HG02678 (cell line): ENCODE measurements at regions not wholly inside any gene's neighbourhood (a gene's known extent, or its start where the extent isn't known, plus 50 kb on each side); places are given as distances from the start of the nearest gene placed in this dataset.
"Not testable (repeated sequence)": the region's sequence is repeated elsewhere in the genome, so short reads cannot be mapped to it uniquely, and the experiment has no call there.

ENCODE experiments used
- ATAC-seq: cut with Tn5 transposase; IDR thresholded peaks from one replicate; pipeline ENCODE4 v1.9.1; 2021; ENCODE audit warnings: mild to moderate bottlenecking, moderate library complexity; ENCODE audit not compliant: unreplicated experiment

DNA sequence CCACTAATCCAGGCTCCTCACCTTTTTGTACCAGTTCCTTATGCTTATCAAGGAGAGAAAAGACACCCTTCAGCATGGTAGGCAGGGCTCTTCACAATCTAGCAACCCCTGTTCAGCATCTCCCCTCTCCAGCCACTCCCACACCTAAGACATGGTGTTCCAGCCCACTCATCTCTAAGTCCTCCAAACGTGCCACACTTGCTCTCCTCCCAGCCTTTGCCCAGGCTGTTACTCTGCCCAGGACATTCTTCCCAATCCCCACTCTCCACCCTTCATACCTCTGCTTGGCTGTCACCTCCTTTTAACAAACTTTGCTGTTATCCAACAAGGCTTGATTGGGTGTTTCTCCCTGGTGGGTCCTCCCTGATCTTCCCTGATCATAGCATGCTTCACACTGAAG lies 270.6 kb upstream of the CHAC2 start:
- no peak for ATAC-seq

DNA sequence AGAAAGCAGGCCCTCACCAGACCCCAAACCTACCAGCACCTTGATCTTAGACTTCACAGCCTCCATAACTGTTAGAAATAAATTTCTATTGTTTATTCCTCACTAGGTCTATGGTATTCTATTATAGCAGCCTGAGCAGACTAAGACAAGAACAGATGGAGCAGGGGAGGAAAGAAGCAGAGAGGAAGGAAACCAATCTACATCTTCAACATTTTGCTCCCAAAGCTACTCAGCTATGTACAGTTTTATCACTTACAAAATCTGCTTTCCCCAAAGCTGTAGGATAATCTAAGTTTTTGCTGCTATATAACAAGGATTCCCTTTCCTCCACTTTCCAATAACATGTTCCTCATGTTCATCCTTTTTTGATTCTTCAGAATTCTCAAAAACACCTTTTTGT lies 274.4 kb upstream of the CHAC2 start:
- no peak for ATAC-seq

DNA sequence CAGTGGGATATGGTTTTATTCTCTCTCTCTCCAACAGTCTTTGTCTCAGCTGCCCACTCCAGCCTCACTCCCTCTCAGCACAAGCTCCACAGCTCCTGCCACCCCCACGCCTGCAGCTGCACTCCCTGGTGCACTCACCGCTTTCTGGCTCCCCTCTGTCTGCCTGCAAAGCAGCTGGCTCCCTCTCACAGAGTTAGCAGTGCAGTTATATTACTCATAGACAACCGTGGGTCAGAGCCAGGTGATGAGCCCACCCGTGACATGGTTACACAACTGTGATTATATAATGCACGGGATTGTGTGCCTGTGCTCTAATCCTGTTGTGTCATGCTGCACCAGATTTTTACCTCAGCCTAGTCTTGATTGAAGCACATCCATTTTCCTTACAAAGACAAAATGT lies 276.9 kb upstream of the CHAC2 start:
- no peak for ATAC-seq

DNA sequence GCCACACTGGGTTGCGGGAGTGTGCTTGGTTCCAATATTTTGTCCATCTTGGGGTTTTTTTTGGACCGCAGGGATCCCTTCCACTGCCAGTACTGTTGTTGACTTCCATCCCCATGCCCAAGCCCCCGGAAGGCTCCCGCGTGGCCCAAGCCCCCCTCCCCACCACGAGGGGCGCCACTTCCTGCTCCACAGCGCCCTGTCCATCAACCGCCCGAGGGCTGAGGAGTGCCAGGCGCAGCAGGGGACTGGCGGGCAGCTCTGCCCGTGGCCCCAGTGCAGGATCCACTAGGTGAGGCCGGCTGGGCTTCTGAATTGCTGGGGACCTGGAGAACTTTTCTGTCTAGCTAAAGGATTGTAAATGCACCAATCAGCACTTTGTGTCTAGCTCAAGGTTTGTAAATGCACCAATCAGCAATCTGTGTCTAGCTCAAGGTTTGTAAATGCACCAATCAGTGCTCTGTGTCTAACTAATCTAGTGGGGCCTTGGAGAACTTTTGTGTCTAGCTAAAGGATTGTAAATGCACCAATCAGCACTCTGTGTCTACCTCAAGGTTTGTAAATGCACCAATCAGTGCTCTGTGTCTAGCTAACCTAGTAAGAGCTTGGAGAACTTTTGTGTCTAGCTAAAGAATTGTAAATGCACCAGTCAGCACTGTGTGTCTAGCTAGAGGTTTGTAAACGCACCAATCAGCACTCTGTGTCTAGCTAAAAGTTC lies 281.3 kb upstream of the CHAC2 start:
- ATAC-seq: not testable (repeated sequence)

DNA sequence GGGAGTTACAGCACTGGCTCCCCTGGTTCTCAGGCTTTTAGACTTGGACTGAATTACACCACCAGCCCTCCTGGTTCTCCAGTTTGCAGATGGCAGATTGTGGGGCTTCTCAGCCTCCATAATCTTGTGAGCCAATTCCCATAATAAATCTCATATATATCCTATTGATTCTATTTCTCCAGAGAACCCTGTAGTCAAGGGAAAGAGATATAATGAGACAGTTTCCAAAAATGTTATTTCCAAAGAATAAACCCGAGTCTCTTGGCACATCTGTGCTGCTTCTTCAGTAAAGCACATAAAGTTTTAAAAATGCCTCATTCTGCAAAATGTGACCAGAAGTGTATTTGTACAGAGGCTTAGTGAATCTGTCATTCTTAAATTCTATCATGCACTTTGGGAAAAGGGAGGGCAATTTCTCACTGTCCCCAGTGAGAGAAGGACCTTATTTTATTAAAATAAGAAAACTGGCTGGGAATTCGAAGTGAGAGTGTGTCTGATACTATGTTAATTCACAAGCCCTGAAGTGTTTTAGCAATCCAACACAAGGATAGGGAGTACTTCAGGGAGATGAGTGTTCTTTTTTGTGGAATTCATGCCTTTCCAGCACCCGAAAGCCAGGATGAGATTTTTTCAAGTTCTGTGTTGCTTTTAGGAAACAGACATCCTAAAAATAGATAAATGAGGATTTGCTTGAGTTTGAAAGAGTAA lies 282.4 kb upstream of the CHAC2 start:
- no peak for ATAC-seq

DNA sequence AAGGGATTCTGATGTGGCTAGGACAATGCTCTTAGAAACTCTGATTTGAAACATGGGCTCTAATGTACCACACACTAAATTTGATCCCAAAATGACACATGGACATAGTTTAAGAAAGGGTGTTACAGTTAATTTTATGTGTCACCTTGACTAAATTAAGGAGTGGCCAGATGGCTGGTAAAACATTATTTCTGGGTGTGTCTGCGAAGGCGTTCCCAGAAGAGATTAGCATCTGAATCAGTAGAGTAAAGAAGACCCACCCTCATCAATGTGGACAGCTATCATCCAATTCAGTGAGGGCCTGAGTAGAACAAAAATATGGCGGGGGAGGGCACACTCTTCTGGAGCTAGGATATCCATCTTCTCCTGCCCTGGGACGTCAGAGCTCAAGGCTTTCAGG lies 283.1 kb upstream of the CHAC2 start:
- no peak for ATAC-seq

DNA sequence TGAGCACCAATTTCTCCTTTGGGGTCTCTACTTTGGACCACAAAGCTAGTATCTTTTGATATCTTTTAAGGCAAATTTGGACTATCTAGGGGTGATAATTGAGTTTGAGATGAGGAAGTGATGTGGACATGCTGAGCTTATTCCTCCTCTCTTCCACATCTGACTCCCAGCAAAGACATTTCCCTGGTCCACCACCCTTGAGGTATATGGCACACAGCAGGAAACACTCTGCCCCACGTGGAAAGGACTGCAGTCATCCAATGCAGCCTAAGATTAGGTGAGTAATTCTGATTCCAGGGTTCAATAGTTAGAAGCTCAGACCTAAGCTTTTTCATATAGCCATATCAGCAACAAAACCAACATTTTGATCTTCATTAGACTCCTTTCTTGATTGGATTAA lies 290.1 kb upstream of the CHAC2 start:
- ATAC-seq: no peak

DNA sequence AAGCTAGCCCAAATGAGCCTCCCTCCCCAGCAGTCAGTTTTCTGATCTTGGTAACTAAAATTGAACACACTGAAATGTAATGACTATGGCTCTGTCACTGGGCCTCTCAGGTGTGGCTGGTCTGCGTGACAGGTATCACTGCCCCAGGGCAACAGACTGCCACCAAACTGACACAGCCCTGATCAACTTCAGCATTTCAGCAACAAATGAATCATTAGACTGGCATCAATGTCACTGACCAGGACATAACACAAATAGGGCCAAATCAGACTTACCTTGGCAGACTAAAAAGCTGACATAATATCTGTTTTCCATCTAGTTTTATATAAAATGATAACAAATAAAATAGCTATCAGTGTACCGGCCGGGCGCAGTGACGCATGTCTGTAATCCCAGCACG lies 290.8 kb upstream of the CHAC2 start:
- no peak for ATAC-seq

DNA sequence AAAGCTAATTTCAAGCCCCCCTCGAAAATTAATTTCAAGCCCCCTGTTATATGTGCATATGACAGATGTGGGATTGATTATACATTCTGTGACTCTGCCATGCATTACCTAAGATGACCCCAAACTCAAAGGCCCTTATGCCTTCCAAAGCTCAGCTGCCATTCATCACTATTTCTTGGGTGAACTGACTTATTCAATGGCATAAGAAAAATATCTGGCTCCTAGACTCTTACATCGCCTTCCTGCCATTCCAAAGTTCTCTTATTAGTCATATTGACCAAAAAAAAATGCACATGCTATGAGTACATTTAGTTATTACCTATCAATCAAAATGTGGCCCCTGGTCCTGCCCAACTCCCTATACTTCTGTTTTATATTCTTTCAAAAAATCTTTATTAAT lies 291.8 kb upstream of the CHAC2 start:
- ATAC-seq: no peak

DNA sequence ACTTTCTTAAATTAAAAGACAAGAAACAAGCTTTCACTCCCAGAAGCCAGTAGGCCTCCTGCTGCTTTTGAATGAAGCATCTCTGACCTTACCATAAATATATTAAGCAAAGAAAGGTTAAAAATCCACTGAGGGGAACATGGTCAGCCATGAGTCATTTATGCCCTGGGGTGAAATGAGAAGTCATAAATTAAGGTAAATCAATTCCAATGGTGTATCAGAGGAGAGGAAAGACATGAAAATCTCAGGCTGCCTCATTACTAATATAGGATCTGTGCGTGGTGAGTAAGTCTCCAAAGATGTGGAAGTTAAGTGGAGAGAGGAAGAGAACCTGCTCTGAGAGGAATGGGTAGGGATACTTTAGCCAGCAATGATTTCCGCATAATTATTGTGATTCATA lies 292.3 kb upstream of the CHAC2 start:
- ATAC-seq: no peak

DNA sequence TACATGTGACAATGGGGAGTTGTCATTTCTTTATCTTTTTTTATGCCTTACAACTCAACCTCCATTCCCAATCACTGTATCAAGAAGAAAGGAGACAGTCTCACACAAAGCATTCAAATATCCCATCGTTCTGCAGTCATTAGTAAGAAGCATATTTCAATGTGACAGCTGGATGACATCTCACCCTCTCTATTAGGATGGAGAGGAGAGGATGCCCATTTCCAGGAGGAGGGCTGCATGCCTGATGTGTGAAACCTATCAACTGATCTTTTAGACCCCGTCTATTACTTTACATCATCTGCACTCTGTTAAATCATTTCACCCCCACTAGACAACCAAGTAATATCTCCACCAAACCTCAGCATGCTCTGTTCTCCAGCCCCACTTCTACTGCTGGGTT lies 292.7 kb upstream of the CHAC2 start:
- ATAC-seq: no peak

DNA sequence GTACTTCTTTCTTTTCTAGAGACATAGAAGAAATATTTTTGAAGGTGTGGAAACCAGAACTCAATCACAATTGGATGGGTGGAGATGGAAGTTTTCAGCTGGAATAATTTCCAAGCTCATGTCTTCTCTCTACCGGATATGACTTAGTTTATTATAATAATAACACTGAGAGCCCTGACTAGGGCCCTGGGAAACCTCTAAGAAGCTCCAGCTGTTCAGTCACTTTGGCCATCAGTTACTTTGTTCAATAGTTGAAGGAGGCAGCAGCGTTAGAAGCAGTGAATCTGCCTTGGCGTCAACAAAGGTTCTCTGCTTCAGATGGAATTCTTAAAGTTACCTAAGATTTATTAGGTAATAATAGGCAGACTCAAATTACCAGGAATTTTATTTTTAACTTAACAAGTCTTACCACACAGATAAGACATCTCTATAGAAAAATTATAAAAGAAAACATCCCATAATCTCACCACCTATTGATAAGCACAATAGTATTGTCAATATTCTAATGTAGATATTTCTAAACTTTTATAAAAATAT lies 293.8 kb upstream of the CHAC2 start:
- ATAC-seq: no peak

DNA sequence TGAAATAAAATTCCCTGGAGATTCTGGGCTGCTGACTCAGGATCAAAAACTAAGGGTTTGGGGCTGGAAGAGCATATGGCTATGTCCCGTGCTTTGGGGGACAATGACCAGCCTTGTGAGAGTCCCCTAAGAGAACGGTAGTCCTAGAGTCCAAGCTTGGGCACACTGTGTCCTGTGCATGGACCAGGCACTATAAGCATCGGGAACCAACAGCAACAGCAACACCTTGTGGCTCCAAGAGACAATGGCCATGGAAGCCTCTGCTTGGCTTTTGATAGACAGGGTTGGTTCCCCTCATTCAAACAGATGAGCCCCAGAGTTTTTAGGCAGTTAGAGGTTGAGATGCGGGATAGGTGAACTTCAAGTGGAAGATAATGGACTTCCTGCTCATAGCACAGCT lies 294.4 kb upstream of the CHAC2 start:
- no peak for ATAC-seq

DNA sequence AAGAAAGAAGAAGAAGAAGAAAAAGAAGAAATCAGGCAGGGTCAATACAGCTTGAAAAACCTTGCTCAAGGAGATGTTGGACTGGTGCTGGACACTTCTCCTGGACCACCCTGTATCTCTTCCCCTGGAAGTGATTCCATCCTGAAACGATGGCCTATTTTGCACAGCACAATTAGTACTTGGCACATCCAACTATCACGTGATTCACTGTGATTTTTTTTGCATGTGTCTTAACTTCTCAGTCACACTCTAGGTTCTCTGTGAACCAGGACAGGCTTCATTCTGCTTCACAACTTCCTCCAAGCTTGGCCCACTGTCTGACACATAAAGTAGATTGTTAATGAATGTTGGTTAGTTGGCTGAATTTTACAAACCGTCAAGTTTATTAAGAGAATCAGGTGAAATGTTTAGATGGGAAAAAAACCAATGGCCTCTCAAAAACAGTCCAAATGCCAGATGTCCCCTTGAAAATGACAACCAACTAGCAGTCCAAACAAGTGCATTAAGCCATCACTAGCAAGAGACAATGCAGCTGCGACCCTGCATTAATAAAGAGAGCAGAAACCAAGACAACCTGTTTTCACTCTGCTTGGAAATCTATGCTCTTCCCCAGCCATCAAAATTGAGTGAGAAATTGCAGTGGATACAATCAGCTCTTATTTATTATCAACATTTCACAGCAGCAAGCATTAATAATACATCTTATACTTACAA lies 300.0 kb upstream of the CHAC2 start:
- ATAC-seq: no peak

DNA sequence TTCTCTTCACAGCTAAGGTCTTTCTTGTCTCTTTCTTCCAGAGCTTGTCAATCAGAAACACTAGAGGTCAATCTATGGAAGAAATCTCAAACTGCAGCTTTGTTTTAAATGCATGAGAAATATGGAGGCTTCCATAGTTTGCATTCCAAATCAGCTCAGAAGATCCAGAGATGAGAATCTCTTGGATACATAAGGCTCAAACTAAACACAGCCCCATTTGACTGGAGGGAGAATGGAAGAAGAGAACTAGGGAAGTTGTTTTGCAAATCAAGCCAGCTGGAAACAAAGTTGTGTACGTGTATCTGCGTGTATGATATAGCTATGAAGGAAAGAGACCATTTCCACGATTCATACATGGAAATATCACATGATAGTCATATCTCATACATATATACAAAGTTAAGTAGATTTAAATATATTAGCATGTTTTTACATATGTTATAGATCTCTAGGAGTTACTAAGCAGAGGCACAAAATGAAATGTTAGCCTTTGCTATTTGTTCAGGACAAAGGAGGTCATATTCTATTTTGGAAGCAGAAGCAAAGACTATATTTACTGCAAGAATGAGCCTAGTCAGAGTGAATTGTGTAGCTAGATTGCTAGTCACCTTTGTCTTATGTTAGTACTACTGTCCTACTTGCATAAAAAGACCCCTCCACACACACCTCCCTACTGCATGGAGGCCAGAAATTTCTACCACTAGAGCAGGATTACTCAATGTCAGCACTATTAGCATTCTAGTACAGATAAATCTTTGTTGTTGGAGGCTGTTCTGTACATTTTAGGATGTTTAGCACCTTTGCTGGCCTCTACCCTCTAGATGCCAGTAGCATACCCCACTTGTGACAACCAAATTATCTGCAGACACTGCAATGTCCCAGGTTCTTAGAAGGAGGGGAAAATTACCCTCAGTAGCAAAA lies 303.5 kb upstream of the CHAC2 start:
- no peak for ATAC-seq

DNA sequence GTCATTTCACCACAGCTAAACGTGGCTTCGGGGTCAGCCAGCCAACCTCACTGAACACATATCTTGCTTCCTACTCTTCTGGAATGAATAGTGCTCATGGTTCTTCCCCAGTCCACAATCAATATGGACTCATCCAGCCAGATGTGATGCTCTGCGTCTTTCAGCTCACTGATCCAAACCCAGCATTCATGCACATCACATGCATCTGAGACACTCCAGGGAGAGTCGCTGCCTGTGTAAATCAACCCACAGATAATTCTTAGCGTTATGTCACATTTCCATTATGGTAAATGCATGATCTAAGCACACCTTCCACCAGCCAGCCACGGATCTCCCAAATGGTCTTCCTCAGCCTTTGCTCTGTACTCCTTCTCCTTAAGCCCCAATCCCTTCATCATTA lies 306.7 kb upstream of the CHAC2 start:
- no peak for ATAC-seq

DNA sequence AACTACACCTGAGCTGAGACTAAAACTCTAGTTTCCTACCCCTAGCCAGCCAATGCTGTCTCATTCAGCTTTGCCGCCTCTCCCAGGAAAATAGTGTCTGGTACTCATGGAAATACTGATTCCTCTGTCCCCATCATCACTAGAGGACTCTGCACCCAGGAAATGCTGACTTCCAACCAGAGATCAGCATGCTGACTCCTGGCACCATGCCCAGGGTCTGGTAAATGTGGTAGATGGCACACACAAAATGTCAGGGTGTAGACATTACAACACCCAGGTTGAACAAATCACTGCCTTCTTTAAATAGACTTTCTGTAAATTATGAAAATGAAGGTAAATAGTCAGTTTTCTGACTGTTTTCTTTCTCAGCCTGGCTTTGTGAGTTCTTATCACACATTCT lies 307.3 kb upstream of the CHAC2 start:
- no peak for ATAC-seq

DNA sequence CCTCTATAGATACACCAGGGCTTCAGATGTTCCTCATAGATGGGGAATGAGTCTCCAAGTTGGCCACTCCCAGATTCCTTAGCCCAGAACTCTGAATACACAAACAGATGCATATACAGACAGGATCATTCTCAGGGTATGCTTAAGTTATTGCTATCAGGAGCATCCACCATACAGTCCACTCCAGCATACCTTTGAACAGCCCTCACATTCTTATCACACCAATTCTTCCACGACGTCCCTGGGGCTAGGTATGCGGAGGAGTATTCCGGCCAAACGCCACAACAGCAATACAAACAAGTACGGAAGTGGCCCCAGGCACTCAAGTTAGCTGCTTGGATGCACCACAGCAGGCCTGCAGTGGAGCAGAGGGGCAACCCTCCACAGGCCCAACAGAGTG lies 312.5 kb upstream of the CHAC2 start:
- ATAC-seq: no peak

DNA sequence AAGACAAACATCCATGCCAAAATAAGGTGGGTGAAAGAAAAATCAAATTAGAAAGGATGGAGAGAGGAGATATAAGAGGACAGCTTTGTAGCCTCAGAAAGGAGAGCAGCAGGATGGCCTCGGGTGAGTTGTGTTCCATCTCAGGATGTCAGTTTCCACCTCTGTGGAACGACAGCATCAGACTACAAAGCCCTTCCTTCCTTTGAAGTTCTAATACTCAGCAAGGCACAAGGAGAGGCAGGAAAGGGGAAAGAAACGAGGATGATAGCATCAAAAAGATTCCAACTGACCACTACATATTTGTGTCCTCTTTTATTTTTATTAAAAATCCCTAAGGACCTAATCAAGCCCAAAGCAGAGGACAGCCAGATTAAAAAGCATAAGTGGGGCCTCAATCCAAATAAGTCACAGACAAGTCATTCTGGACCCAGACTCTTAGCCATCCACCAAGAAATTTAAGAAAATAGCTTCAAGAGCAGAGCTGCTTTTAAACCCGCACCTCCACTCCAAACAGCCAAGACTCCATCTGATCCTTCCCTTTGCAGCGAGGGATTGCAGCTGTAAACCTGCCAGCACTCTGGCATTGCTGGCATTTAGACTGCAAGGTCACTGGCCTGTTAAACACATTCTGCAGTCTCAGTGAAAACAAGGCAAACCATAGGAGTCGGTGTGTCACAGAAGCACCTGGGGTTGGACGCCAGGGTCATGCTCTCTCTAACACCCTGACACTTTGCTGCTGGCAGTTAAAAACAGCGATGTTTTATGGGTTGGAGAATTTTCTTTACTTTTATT lies 314.5 kb upstream of the CHAC2 start:
- no peak for ATAC-seq

DNA sequence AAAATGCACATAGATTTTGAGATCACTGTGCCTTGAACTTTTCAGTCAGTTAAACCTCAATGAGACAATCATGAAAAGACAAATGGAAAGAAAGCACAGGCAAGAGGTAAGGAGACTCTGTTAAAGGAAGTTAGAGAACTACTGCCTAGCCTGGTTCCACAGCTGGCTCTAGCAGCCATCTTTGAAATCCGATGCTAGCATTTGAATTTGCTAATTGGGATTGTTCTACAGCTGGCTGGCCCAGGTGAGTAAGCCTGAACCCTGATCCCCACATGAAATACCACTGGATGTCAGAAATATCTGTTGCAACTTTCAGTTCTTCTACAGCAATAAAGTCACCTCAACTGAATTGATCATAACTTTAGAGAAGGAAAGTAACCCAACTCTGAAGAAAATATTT lies 315.2 kb upstream of the CHAC2 start:
- no peak for ATAC-seq
